Activated T-cell treated with anti-CD3 and anti-CD28 coated beads, Interleukin-2, amount 50 U/mL, for 48 hours (primary cell): ENCODE measurements at regions not wholly inside any gene's neighbourhood (a gene's known extent, or its start where the extent isn't known, plus 50 kb on each side); places are given as distances from the start of the nearest gene placed in this dataset.

ENCODE experiments used
- DNase-seq, 2 experiments: peaks; one replicate each; pipeline ENCODE4 v3.0.0-alpha.2; 2020

- no peak for DNase-seq
Measured at GRCh38 chr14:42683707-42684106, 1077.0 kb downstream of the LRFN5 start.

- DNase-seq = no peak
Measured at GRCh38 chr14:42676636-42677035, 1070.0 kb downstream of the LRFN5 start.

- no peak for DNase-seq
Measured at GRCh38 chr14:42673963-42674362, 1067.3 kb downstream of the LRFN5 start.

- no peak for DNase-seq
Measured at GRCh38 chr14:42671636-42672035, 1065.0 kb downstream of the LRFN5 start.

GRCh38 chr14:42665083-42665482 lies 1058.4 kb downstream of the LRFN5 start:
- DNase-seq = no peak

- DNase-seq = no peak
Measured at GRCh38 chr14:42664190-42664589, 1057.5 kb downstream of the LRFN5 start.

- DNase-seq = no peak
Measured at GRCh38 chr14:42654707-42655106, 1048.0 kb downstream of the LRFN5 start.

- no peak for DNase-seq
Measured at GRCh38 chr14:42642787-42643186, 1036.1 kb downstream of the LRFN5 start.

- no peak for DNase-seq
Measured at GRCh38 chr14:42633504-42634095, 1026.9 kb downstream of the LRFN5 start.

- DNase-seq = no peak
Measured at GRCh38 chr14:42629553-42629952, 1022.9 kb downstream of the LRFN5 start.

- no peak for DNase-seq
Measured at GRCh38 chr14:42628602-42629001, 1021.9 kb downstream of the LRFN5 start.

- DNase-seq = no peak
Measured at GRCh38 chr14:42626986-42627385, 1020.3 kb downstream of the LRFN5 start.

GRCh38 chr14:42624980-42625761 lies 1018.5 kb downstream of the LRFN5 start:
- no peak for DNase-seq

GRCh38 chr14:42617005-42617404 lies 1010.3 kb downstream of the LRFN5 start:
- no peak for DNase-seq

GRCh38 chr14:42606839-42607238 lies 1000.2 kb downstream of the LRFN5 start:
- no peak for DNase-seq

- no peak for DNase-seq
Measured at GRCh38 chr14:42602336-42602845, 995.7 kb downstream of the LRFN5 start.

- no peak for DNase-seq
Measured at GRCh38 chr14:42572032-42572431, 965.4 kb downstream of the LRFN5 start.

- DNase-seq = no peak
Measured at GRCh38 chr14:42569227-42569626, 962.6 kb downstream of the LRFN5 start.

GRCh38 chr14:42565556-42565955 lies 958.9 kb downstream of the LRFN5 start:
- no peak for DNase-seq

- DNase-seq = no peak
Measured at GRCh38 chr14:42563313-42563712, 956.6 kb downstream of the LRFN5 start.

- DNase-seq = no peak
Measured at GRCh38 chr14:42556551-42556950, 949.9 kb downstream of the LRFN5 start.

GRCh38 chr14:42555365-42555764 lies 948.7 kb downstream of the LRFN5 start:
- no peak for DNase-seq

GRCh38 chr14:42554091-42554490 lies 947.4 kb downstream of the LRFN5 start:
- no peak for DNase-seq

- no peak for DNase-seq
Measured at GRCh38 chr14:42550310-42550709, 943.6 kb downstream of the LRFN5 start.

GRCh38 chr14:42548349-42548748 lies 941.7 kb downstream of the LRFN5 start:
- no peak for DNase-seq
